ENCODE measurements at regions not wholly inside any gene's neighbourhood (a gene's known extent, or its start where the extent isn't known, plus 50 kb on each side); places are given as distances from the start of the nearest gene placed in this dataset.

DNA sequence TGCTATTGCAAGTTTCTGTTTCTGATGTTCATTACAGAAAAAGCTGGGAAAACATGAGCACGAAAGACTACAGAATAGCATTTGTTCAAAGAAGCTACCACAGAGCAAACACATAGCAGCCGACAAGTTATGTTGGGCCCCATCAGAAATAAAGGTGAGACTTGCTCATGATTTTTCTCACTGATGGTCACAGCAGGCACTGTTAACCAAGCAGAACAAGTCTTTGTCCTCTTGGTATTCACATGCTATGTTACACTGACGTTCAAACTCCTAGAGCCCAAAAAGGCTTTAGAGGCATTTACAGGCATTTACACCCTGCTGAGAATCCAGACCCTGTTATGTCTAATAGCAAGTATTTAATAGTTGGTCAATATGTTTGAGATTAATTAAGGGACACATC lies 235.0 kb upstream of the HNMT start:
- FAIRE-seq = no peak

DNA sequence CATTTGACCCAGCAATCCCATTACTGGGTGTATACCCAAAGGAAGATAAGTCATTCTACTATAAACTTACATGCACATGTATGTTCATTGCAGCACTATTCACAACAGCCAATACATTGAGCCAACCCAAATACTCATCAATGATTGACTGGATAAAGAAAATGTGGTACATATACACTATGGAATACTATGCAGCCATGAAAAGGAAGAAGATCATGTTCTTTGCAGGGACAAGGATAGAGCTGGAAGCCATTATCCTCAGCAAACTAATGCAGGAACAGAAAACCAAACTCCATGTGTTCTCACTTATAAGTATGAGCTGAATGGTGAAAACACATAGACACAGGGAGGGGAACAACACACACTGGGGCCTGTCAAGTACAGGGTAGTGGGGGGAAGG lies 226.7 kb upstream of the HNMT start:
- FAIRE-seq = no peak

DNA sequence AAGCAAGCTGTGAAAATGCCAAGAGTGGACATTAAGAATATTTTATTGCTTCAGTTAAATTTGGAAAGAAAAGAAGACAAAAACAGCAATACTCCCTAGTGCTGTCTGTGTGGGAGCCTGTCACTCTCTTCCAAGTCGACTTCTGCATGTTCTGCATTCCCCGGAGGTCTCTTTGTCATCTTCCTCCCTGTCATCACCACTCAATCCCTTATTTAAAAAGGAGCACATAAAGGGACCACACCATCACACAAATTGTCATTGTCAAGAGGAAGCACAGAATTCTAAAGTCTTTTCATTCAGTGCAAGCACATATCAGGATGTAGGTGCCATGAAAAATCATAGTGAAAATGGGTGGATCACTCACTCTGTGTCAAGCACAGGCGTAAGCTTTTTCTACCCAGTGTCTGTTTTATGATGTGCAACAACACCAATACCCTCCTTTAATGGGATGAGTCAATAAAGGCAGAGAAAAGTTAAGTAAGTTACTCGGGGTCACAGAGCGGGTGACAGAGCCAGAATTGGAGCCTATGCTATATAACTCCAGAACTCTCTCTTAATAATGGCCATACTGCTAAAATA lies 222.4 kb upstream of the HNMT start:
- FAIRE-seq = no peak

DNA sequence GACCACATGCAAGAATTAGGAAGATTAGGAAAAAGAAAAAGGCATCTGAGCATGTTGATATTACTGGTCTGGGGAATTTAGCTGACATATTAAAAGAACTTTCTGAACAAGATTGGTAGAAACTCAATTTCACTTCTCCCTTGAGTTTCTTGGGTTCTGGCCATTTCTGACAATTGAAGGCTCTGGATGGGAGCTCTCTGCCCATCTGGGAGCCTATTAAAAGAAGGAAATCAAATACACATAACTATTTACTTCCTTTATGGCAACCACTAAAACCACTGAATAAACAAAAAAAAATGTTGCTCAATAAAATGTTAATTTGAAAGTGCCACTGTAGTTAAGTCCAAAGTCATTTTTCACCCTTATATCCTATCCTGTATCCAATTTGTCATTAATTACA lies 216.8 kb upstream of the HNMT start:
- no peak for FAIRE-seq

DNA sequence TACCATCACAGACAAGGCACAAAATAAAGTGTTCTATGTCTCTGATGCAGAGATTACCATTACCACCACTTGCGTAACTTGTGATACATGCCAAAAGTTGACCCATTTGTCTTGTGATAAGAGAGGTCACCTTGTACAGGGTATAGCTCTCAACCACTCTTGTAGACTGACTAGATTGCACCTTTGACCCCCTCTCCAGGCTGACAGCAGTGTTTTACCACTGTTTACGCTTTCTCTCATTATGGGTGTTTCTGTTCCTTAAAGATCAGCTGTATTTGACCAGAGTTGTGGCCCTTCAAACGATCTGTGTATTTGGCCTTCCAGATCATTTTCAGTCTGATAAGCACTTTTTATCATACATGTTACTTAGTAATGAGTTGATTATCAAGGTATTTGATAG lies 215.7 kb upstream of the HNMT start:
- no peak for FAIRE-seq

DNA sequence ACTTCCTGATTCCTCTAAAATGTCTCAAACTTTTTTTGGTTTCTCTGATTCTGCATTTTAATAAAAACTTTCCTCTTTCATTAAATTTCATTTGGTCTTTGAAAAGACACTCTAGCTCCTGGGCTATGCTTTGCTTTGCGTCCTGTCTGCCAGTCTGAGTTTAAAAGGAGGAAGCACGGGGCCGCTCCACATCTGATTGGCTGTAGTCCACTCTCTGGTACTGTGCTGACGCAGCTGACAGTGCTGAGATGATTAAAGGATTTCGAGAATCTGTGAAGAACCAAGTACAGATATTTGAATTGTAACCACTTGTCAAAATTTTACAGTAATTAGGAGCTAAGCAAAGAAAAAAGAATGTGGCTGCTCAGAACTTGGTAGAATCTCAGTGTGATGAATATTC lies 199.6 kb upstream of the HNMT start:
- FAIRE-seq = no peak

DNA sequence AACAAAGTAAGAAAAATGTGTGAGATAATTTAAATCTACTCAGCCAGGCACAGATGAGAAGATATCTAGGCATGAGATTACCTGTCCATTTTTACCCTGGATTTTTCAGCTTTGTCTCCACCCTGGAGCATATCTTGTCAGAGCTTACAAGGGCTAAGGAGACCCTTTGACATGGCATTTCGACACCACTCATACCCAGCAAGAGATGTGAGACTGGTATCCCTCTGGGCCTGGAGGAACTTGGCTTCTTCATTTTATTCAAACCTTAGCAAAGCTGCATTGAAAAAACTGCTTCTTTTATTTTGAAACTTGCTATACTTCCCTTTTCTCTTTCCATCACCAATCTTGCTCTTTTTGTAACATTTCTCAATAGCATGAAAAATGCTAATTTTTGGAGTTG lies 194.9 kb upstream of the HNMT start:
- FAIRE-seq = no peak

DNA sequence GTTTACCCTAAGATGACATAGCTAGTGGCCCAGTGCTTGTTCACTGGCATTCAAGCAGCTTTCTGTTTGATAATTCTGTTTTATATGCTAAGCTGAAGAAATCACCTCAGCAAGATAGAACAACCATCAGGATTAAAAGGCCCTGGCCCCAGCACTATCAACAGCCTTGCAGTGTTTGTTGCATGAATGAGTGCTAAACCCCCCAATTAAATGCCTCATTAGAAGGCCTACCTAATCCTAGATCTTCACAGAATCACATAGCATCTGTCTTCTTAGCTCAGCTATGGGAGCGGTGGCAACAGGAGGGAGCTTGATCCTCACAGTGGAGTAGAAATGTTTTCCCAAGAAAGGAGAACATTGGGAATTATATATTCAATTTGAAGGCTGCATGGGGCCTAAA lies 194.1 kb upstream of the HNMT start:
- no peak for FAIRE-seq

DNA sequence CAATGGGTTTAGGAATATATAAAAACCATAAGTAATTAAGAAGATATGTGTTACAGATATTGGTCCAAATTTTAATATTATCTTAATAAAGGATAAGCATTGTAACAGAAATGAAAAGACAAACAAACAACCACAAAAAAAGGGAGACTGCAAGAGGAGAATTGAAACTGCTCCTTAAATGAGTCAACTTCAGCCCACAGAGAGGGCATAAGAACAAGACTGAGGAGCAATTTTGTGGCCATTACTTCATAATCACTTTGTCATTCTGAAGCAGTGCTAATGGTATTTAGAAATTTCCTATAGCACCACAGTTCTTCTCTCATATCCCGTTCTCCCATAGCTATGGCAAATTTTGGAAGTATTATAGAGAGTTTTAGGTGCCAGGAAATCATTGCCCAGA lies 193.2 kb upstream of the HNMT start:
- FAIRE-seq = no peak

DNA sequence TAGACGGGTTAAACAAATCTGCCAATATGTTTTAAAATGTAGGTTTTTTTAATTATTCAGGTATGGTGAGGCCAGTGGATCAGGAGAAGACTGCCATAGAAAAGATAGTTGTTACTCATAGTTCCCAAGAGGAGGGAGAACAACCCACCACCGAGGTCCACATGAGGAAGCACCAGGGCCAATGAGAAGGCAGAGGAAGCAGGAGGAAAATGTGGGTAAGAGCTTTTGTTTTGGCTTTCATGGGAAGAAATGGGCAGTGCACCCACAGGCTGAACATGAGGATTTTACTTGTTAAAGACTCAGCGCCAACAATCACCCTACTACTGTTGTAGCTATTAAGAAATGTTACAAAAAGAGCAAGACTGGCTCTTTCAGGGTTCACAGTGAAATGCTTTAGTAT lies 191.8 kb upstream of the HNMT start:
- FAIRE-seq = no peak

DNA sequence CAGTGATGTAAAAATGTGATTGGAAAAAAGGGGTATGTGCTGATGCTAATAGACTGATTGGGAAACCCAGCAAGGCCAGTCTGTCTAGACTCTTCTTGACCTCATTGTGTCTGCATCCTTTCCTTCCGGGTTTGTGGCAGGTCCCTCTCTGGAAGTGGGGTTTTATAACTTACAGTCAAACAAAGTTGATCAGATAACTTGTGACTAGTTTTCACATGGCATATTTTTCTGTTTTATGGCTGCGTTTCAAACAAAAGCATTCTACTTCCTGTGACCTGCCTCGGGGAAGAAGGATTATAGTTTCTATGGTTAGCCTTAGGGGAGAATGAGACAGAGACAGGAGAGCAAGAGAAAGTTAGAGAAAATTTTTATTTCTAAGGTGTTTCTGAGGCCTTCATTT lies 188.7 kb upstream of the HNMT start:
- FAIRE-seq = no peak

DNA sequence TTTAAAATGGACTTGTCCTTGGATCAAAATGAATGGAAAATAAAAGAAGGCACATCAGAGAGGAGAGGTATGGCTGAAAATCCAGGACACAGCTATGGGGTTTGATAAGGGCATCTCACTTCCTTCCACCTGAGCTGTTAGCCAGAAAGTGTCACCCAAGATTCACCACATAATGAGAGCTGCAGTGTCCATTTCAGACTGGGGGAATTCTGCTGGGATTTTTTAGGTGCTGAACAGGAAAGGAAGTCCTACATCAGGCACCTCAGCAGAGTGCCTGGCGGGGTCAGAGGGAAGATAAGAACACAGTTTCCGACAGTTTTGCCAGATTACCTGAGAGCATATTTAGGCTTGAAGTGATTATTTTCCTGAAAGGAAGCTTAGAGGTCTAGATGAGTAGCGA lies 187.6 kb upstream of the HNMT start:
- FAIRE-seq = no peak

DNA sequence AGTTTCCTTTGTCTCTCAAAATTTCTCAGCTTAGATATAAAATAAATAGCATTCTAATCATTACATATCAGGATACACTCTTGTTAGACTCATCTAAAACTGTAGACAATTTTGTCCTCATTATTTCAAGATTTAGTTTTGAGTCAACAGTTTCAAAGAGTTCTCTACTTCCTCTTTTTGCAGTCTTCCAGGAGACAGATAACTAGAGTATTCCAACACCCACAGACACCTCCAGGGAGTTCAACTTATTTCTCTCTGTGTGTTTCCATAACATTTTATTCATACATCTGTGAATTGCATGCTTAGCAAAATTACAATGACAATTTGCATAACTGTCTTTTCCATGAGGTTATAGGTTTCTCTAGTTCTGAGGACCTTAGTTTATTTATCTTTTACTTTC lies 166.6 kb upstream of the HNMT start:
- FAIRE-seq = no peak

DNA sequence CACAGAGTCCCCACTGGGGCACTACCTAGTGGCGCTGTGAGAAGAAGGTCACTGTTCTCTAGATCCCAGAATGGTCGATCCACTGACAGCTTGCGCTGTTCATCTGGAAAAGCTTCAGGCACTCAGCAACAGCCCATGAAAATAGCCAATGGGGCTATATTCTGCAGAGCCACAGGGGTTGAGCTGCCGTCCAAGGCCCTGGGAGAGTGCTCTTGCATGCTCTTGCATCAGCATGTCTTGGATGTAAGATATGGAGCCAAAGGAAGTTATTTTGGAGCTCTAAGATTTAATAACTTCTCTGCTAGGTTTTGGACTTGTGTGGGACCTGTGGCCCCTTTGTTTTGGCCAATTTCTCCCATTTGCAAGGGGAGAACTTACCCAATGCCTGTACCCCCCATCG lies 164.7 kb upstream of the HNMT start:
- FAIRE-seq = no peak

DNA sequence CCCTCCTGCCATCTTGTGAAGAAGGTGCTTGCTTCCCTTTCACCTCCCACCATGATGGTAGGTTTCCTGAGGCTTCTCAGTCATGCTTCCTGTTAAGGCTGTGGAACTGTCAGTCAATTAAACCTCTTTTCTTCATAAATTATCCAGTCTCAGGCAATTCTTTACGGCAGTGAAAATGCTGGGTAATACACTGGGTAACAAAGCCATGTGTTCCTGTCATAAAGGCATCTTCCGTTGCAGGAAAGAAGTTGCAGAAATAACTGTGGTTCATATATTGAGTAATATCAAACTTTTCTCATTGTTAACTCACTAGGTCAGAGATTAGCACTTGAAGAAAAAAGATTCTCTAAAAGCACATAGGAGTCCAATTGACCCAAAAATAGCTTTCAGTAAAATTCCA lies 163.9 kb upstream of the HNMT start:
- FAIRE-seq = no peak

DNA sequence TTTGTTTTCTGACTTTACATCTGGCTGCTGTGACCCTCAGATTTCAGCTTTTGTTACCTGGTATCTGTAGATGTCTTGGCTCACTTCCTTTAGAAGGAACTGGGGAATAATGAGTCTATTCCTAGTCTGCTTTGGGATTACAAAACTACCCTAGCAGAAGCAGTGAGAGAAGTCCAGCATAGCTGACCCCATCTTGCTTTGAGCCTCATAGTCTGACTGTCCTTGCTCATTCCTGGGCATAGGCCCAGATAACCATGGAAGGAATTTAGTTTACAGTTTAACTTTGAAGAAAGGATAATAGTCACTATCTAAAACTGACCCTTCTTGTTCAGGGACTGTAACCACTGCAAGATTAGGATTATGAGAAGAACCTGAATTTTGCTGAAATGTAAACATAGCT lies 163.0 kb upstream of the HNMT start:
- no peak for FAIRE-seq

DNA sequence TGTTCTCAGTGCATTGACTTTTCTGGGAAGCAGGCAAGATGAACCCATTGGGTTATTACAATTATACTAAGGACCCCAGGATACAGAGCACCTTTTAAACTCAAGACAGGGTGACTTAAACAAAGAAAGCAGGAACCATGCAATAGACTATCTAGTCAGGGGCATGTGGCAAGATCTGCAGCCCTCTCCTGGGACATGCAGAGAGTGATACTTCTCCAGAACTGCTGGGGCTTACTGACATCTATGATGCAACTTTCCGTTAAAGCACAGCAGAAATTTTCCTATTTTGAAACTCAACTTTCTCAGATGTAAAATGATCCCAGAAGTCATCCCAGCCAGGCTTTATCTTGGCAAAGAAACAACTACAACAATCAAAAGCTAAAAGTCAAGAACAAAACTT lies 162.2 kb upstream of the HNMT start:
- FAIRE-seq = no peak

DNA sequence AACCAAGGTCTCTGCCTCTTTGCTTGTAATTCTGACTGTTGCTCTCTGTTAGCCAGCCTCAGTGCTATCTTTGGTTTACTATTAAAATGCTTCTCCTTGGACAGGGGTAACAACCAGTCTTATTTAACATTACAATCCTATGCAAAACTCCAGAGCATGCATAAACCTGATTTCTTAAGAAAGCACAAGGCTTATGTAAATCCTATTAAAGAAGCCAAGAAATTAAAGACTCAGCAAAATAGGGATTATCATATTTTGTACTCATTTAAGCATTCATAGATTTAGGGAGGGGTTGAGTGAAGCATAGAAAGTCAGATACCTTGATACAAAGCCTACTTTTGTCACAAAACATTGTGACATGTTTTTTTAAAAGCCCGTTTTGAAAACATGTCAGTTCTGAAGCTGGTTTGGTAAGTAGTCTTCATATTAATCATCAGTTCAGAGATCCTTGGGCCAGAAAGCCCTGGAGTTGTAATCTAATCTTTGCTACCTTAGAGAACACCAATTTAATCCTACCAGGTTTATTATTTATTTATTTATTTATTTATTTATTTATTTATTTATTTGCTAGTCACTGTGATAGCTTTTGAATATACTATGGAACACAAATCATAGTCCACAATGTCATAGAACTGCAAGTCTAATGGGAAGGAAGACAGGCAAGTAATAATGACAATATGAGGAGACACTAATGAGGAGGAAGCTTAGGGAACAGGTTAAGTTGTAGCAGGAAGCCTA lies 158.0 kb upstream of the HNMT start:
- FAIRE-seq = no peak

DNA sequence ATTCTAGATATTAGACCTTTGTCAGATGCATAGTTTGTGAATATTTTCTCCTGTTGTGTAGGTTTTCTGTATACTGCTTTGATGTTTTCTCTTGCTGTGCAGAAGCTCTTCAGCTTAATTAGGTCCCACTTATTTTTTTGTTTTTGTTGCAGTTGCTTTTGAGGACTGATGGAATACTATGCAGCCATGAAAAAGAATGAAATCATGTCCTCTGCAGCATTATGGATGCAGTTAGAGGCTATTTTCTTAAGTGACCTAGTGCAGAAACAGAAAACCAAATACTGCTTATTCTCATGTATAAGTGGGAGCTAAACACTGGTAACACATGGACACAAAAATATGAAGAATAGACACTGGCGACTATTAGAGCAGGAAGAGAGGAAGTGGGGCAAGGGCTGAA lies 155.0 kb upstream of the HNMT start:
- no peak for FAIRE-seq

DNA sequence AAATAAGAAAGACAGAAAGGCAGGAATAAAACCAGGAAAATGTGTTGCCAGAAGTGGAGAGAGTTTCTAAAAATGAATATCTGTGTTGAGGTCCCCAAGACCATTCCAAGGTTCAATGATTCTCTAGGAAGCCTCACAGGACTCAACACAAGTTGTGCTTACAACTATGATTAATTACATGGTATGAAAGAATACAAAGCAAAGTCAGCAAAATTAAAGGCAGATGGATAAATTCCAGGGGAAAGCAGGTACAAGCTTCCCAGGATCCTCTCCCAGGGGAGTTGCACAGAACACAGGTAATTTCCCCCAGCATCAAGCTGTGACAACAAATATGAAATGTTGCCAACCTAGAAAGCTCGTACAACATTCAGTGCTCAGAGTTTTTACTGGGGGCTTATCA lies 154.4 kb upstream of the HNMT start:
- FAIRE-seq = no peak

DNA sequence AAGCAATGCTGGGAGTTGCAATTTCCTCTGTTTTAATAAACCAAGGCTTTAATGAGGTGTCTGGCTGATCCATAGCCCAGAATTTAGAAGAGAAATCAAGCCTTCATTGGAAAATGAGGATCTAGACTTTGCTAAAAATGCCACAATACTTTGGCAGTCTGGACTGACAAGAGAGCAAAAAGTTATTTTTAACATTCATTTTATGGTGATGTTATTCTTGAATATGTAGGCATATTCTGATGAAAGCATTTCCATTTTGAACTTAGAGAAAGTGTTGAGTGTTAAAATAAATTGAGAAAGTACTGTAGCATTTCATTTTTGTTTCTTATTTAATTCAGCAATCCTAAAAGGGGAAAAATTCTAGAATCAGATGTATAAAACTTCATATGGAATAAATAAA lies 151.8 kb upstream of the HNMT start:
- no peak for FAIRE-seq

DNA sequence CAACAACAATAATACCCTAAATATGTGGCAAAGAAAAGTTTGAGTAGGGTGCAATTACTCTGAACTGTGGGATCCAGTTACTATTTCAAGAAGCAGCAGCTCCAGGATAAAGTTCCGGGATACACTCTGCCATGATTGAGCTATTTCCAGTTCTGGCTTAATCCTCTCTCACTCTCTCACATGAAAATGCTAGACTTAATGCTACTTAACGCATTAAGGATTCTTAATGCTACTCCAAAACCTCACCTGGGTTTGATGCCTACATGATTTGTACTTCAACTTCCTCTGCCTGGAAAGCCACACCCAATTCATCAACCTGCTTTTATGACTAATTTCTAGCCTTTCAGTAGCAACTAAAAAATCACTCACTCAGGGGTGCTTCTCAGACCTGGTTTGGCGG lies 151.1 kb upstream of the HNMT start:
- no peak for FAIRE-seq

DNA sequence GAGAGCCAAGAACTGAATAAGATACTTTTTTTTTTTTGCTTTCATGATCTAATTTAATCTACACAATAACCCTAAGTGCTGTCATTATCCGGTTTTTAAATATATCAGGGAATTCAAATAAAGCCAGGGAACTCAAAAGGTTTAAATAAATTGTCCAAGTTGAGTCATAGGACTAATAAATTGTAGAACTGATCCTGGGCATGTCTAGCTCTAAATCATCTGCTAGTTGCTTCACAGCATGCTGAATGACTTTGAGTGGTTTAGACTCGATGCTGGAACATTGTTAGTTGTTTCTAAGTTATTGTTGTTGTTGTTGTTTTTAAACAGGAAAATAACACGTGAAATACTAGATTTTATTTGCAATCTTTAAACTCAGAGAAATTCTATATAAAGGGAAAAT lies 147.2 kb upstream of the HNMT start:
- FAIRE-seq = no peak

DNA sequence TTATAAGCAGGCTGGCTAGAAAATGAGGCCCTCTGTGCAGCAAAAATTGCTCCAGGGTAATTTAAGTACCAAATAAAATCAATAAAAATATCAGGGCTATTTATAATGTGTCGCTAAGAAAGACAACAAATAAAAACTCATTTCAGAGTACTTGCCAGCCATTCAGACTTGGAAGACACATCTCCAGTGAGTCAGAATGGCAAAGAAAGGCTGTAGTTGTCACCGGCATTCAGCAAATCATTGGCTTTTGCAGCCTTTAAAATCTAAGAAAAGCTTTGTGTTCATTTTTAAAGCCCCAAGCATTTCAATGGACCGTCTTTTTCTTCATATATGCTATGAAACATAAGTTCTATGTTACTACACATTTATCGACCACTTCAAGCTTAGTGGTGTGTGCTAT lies 141.1 kb upstream of the HNMT start:
- no peak for FAIRE-seq

DNA sequence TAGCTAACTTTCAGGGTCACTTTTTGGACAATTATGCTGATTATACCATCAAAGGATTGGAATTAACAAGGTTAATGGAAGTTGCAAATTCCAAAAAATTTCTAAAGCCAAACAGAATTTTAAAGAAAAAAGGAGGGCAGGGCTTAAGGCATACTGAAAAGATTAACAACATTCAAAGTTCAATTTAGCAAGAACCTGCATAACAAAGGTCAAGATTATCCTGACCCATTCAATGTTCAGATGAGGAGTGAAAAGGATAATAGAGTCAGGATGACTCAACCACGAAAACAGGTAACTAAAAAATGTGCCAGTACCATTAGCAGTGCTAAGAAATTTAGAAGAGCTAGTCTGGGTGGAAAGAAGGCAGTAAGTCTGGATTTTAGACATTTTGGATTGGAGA lies 139.8 kb upstream of the HNMT start:
- no peak for FAIRE-seq

All from TTC549 (cell line).